Rectal smooth muscle tissue (tissue), 1 donor: ENCODE measurements at regions not wholly inside any gene's neighbourhood (a gene's known extent, or its start where the extent isn't known, plus 50 kb on each side); places are given as distances from the start of the nearest gene placed in this dataset.

Source experiments
- H3K27ac ChIP-seq: one replicate; pipeline ENCODE4 v1.7.0; 2013; ENCODE audit warnings: low read depth, low read length, inconsistent platforms
- H3K27me3 ChIP-seq: one replicate; pipeline ENCODE4 v1.7.0; 2013; ENCODE audit warnings: low read length; ENCODE audit not compliant: control insufficient read depth, insufficient read depth
- H3K36me3 ChIP-seq: one replicate; pipeline ENCODE4 v1.7.0; 2013; ENCODE audit warnings: low read length; ENCODE audit not compliant: control insufficient read depth, insufficient read depth
- H3K4me1 ChIP-seq: one replicate; pipeline ENCODE4 v1.7.0; 2013; ENCODE audit warnings: low read length; ENCODE audit not compliant: control insufficient read depth, insufficient read depth
- H3K4me3 ChIP-seq: one replicate; pipeline ENCODE4 v1.7.0; 2013; ENCODE audit warnings: low read length
- H3K9ac ChIP-seq: one replicate; pipeline ENCODE4 v1.7.0; 2013; ENCODE audit warnings: low read length

DNA sequence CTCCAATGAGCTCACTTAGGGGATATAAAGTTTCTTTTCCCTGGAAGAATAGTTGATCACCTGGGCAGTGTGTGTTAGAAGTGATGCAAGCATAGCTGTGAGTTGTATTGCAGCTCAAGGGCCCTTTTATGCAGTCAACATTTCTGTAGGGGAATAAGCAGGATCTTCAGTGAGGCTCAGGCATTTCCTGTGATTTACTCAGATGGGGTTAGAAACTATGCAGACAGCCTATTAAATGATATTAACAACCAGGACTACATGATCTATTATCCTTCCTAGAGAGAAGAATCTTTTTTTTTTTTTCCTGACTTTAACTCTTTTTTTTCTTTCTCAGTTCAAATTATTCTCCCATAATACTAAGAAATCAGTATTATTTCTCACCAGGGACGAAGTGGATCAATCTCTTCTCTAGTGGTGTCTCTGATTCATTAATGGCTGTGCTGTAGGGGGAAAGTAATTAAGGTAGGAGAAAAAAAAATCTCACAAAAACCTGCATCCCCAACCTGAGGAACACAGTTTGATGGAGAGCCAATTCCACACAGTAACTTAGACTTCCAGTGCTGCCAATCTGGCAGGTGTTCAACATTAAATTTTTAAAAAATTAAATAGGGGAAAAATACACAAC is 126.4 kb upstream of the SLC10A2 start:
- no peak overlapping the region for H3K9ac ChIP-seq
- H3K27ac ChIP-seq: no peak overlapping the region

DNA sequence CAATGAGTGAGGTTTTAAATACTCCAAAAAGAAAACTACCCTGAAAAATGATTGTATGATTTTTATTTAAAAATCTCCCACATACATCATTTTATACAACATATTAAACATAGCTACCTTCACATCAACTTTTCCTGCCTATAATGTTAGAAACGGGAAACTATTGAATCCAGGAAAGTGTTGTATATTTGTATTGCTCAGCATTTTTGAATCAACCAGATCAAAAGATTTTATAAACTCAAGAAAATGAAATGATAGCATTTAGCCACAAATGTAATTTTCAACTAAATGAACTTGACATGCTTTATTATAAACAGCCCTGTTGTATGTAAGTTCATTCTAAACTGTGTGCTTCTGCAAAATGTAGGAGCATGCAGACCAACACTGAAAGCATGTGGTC is 124.6 kb upstream of the SLC10A2 start:
- Histone ChIP-seq H3K36me3 (no peaks in the 10 kb centered on the region), H3K27ac (no peak overlapping the region), H3K4me1 (no peaks in the 10 kb centered on the region), H3K4me3 (no peak overlapping the region), H3K9ac (no peak overlapping the region), H3K27me3 (no peaks in the 10 kb centered on the region)

More for the DNA sequence above, 126.4 kb upstream of the SLC10A2 start:
- Histone ChIP-seq H3K36me3 (no peaks in the 10 kb centered on the region), H3K4me1 (no peaks in the 10 kb centered on the region), H3K27me3 (no peaks in the 10 kb centered on the region), H3K4me3 (no peak overlapping the region)

DNA sequence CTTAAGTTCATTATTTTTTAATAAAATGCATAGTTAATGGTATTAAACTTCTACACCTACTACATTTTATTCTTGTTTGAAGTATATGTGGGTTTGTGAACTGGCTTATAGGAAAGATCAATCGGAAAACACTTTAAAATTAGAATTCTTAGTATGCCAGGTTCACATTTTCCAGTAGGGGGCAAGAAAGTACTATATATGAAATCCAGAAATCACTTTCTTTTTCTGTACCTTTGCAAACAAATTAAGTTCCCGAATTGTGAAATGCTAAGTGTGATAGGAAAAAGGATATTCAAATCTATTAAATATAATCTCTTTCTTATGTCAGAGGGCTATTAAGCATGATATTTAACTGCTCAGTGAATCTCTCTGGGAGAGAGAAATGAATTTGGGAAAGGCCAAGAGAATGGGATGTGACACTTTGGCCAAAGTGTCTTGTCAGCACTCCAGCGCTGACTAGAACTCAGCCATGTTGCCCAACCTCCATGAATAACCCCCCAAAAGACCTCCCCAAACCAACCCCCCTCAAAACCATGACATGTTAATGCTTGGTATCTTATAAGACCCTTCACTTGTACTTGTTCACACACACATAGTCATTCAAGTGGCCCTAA is 122.6 kb upstream of the SLC10A2 start:
- H3K27me3 ChIP-seq: no peaks in the 10 kb centered on the region
- H3K36me3 ChIP-seq: no peaks in the 10 kb centered on the region
- H3K9ac ChIP-seq: no peak overlapping the region
- no peaks in the 10 kb centered on the region for H3K4me1 ChIP-seq
- H3K27ac ChIP-seq: no peak overlapping the region
- no peak overlapping the region for H3K4me3 ChIP-seq

DNA sequence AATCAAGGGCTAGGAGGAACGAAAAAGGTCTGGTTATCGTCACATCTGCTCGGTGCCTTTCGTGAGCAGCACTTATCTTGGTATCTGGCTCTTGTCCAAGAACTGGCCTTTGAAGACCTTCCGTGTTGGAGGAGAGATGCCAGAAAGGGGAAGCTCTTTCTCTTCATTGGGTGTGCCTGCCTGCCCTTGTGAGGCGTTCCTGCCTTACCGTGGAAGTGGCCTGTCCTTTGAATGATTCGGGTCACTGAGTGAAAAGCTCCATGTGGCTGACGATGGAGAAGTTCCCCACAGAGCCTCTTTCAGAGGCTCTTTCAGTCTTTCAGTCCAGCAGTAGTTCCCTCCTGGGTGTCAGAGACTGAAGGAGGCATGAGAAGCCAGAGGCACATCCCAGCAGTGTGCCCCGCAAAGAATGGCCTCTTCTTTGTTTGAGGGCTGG is 121.5 kb upstream of the SLC10A2 start:
- H3K27me3 ChIP-seq: no peaks in the 10 kb centered on the region
- no peak overlapping the region for H3K9ac ChIP-seq
- H3K4me1 ChIP-seq: no peaks in the 10 kb centered on the region
- H3K36me3 ChIP-seq: no peaks in the 10 kb centered on the region
- H3K27ac ChIP-seq: no peak overlapping the region
- H3K4me3 ChIP-seq: no peak overlapping the region

DNA sequence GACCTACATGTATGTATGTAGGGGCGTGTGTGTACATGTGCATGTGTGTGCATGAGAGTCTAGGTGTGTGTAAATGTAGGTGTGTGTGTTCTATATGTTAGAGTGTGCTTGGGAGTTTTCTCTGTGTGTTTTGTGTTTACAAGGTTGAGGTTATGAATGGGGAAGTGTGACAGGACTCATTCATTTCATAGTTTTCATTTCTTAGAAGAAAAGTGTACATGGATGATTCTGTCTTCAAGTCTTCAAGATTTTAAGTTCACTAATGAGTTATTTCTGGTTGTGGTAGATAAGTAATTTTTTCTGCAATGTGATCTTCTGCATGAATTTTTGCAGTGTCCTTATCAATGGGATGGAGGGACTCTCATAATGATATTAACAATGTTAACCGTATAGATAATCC is 118.2 kb upstream of the SLC10A2 start:
- H3K27me3 ChIP-seq: no peaks in the 10 kb centered on the region
- H3K4me1 ChIP-seq: no peaks in the 10 kb centered on the region
- H3K9ac ChIP-seq: no peak overlapping the region
- H3K4me3 ChIP-seq: no peak overlapping the region
- H3K36me3 ChIP-seq: no peaks in the 10 kb centered on the region
- H3K27ac ChIP-seq: no peak overlapping the region

DNA sequence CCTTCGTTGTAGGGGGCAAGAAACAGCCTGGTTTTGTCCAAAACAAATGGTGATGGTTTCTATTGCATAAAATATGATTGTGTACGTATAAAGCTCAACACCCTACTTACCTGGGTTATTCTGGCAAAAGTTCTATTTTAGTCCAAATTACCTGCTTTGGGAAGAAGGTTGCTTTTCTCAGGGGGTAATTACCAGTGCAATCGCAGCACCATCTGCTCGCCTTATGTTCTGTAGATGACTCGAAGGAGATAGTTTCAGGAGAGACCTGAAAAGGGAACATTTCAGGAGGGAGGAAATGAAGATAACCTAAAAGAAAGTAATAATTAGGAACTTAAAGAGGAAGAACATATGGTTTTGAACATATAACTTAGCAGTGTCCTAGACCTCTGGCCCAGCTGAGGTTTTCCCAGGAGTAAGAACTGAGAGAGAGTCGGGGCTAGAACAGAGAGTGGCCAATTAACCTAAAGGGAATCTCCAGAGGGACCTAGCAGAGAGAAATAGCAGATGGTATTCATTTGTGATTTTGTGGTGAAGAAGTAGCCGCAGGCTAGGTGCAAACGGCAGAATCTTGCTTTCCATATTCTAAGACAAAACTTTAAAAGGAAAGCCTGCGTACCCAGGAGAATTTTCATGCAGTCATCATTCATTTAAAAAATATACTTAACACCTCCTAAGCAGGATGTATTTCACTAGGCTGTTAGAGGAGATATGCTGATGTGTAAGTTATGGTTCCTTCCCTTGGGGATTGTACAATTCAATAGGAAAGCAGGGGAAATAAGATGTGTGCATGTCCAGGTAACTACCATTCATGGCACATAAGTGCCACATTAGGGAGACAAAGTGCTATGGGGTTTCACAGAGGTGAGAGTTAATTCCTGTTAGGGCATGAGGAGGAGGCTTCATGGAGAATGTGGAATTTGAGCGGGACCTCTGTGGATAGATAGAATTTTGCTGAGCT is 113.0 kb upstream of the SLC10A2 start:
- Histone ChIP-seq H3K9ac (no peak overlapping the region), H3K27ac (no peak overlapping the region), H3K4me3 (no peak overlapping the region), H3K4me1 (no peaks in the 10 kb centered on the region), H3K36me3 (no peaks in the 10 kb centered on the region), H3K27me3 (no peaks in the 10 kb centered on the region)

DNA sequence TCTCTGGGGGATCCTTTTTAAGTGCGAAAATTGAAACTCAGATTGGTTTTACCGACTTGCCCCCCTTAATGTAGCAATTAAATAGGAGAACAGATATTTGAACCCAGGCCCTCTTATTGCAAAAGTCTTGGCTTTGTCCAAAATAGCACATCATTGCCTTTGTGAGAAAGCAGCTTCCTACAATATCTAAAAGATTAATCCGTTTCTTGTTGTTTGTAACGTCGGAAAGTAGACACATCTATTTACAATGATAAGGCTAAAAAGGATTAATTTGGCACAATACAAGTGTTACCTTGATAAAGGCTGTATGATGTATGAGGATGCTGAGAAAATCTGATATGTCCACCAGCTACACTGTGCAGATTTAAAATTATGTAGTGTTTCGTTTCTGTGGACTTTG is 108.7 kb upstream of the SLC10A2 start:
- no peak overlapping the region for H3K4me3 ChIP-seq
- H3K27me3 ChIP-seq: no peaks in the 10 kb centered on the region
- no peaks in the 10 kb centered on the region for H3K36me3 ChIP-seq
- no peaks in the 10 kb centered on the region for H3K4me1 ChIP-seq
- H3K9ac ChIP-seq: no peak overlapping the region
- H3K27ac ChIP-seq: no peak overlapping the region

DNA sequence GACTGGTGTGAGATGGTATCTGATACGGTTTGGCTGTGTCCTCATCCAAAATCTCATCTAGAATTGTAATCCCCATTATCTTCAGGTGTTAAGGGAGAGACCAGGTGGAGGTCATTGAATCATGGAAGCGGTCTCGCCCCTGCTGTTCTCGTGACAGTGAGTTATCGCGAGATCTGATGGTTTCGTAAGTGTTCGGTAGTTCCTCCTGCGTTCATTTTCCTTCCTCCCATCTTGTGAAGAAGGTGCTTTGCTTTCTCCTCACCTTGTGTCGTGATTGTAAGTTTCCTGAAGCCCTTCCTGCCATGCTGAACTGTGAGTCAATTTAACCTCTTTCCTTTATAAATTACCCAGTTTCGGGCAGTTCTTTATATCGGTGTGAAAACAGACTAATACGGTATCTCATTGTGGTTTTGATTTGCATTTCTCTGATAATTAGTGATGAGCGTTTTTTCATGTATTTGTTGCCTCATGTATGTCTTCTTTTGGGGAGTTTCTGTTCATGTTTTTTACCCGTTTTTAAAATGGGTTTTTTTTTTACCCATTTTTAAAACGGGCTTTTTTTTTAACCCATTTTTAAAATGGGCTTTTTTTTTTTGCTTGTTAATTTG is 102.8 kb upstream of the SLC10A2 start:
- H3K36me3 ChIP-seq: no peaks in the 10 kb centered on the region
- H3K4me3 ChIP-seq: no peak overlapping the region
- no peaks in the 10 kb centered on the region for H3K27me3 ChIP-seq
- no peaks in the 10 kb centered on the region for H3K4me1 ChIP-seq
- H3K27ac ChIP-seq: no peak overlapping the region
- H3K9ac ChIP-seq: no peak overlapping the region

DNA sequence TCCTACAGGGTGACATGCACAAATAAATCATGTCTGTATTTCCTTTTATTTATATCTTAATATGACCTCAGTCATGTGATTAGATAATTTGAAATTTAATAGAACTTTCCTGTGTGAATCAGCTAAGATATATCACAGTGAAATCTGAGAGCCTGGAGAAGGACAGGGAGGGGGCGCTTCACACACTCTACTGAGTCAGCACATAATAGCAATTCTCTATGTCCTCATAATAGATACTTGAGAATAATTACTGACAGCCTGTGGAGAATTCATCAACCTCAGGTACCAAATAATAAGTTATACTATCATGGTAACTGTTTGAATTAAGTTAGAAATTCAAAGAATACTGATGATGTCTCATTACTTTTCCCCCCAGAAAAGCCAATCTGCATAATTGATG is 98.0 kb upstream of the SLC10A2 start:
- H3K4me3 ChIP-seq: no peak overlapping the region
- no peaks in the 10 kb centered on the region for H3K4me1 ChIP-seq
- no peaks in the 10 kb centered on the region for H3K36me3 ChIP-seq
- no peak overlapping the region for H3K27ac ChIP-seq
- no peaks in the 10 kb centered on the region for H3K27me3 ChIP-seq
- H3K9ac ChIP-seq: no peak overlapping the region

DNA sequence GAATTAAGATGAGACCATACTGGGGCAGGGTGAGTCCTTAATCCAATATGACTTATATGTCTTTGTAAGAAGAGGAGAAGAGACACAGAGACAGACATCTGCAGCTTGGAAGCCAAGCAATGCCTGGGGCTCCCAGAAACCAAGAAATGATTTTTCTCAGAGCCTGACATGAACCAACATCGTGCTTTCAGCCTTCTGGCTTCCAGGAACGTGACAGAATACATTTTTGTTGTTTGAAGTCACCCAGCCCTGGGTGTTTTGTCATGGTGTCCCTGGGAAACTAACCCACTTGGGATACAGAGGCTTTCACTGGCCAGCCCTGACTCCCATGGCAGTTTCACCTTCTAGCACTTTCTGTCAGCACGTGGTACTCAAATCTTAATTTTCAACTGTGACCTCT is 95.3 kb upstream of the SLC10A2 start:
- no peak overlapping the region for H3K27ac ChIP-seq
- H3K4me3 ChIP-seq: no peak overlapping the region
- no peaks in the 10 kb centered on the region for H3K36me3 ChIP-seq
- no peaks in the 10 kb centered on the region for H3K4me1 ChIP-seq
- H3K9ac ChIP-seq: no peak overlapping the region
- H3K27me3 ChIP-seq: no peaks in the 10 kb centered on the region

DNA sequence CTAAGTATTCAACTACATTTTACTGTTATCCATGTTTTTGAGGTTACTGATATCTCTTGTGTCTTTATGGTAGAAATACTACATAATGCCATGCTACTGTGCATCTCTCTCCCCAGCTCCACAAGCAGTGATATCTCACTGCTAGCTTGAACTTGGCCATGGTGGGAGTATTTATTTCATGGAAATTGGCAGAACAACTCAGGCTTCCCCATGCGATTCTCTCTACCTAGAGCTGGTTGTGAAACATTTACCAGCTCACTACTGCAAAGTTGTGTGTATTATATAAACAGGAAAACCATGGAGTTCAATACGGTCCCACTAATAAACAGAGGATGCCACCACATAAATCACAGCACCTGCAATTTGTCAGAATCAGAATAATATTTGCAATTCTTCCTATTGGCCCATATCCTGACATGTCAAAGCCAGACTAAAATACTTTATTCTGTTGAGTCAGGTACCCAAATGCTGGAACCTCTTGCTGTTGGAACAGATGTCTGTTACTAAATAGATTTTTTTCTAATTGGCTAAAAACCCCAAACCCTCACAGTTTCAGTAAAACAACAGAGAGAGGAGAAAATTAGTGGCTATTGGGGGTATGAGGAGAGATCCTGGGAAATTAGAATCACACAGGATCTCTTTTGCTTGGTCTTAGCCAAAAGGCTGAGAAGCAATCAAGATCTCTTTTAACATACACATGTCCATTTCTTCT is 91.4 kb upstream of the SLC10A2 start:
- H3K27me3 ChIP-seq: no peaks in the 10 kb centered on the region

DNA sequence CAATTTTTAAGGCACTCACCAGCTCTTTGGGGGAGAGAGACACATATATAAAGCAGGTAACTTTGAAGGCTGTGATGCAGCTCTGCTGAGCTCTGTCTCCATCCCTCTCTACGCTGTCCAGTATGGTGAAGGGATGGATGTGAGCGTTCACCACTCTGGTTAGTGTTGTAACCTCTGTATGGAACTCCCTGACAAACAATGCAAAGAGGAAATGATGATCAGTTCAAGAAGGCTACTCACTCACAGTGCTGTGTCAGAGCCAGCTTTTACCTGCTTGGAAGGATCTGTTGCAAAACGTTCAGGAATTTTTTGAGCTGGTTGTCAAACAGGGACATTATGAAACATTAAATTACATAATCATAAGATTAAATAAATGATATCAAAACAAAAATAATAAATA is 90.8 kb upstream of the SLC10A2 start:
- Histone ChIP-seq H3K36me3 (no peaks in the 10 kb centered on the region), H3K27ac (no peak overlapping the region), H3K4me1 (no peaks in the 10 kb centered on the region), H3K9ac (no peak overlapping the region), H3K4me3 (no peak overlapping the region), H3K27me3 (no peaks in the 10 kb centered on the region)

More for the DNA sequence above, 91.4 kb upstream of the SLC10A2 start:
- Histone ChIP-seq H3K4me3 (no peak overlapping the region), H3K4me1 (no peaks in the 10 kb centered on the region), H3K27ac (no peak overlapping the region), H3K36me3 (no peaks in the 10 kb centered on the region), H3K9ac (no peak overlapping the region)
